Peyer's patch (tissue), 4 donors: ENCODE measurements at regions not wholly inside any gene's neighbourhood (a gene's known extent, or its start where the extent isn't known, plus 50 kb on each side); places are given as distances from the start of the nearest gene placed in this dataset.

Source experiments
- POLR2A ChIP-seq, 2 donors: fragments of 450-650 bp; IDR thresholded peaks; one replicate each; pipeline ENCODE4 v1.5.1; 2017; ENCODE audit warnings: antibody characterized with exemption in 2 of 2, mild to moderate bottlenecking in 2 of 2, moderate library complexity in 2 of 2
- TF ChIP-seq, protein P1 (sequence below), 6 experiments: fragments of 450-650 bp in 4 of 6; fragments of 200-600 bp in 2 of 6; sonication (generic) in 1 of 6; IDR thresholded peaks; one replicate each; pipeline ENCODE4 v1.5.1; 2017 to 2019; ENCODE audit warnings: antibody characterized with exemption in 6 of 6, mild to moderate bottlenecking in 3 of 6, moderate library complexity in 1 of 6

DNA sequence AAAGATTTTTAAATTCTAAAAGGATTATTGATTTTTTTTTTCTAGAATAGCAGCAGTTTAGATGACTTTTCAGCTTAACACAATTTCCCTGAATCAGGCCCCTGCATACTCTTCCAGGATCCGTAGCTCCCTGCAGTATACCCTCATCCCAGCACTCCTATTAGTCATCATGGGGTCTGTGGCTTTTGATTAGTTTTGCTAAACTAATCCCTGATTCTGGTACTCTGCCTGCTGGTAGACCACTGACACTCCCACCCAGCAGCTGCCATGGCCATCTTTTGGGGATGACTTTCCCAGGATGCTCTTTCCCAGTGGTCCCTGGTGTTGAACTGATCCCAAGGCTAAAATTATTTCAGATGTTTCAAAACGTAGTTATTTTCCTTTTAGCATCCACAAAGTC is 802.0 kb downstream of the RAPGEF2 start:
- TF ChIP-seq, protein P1, sequence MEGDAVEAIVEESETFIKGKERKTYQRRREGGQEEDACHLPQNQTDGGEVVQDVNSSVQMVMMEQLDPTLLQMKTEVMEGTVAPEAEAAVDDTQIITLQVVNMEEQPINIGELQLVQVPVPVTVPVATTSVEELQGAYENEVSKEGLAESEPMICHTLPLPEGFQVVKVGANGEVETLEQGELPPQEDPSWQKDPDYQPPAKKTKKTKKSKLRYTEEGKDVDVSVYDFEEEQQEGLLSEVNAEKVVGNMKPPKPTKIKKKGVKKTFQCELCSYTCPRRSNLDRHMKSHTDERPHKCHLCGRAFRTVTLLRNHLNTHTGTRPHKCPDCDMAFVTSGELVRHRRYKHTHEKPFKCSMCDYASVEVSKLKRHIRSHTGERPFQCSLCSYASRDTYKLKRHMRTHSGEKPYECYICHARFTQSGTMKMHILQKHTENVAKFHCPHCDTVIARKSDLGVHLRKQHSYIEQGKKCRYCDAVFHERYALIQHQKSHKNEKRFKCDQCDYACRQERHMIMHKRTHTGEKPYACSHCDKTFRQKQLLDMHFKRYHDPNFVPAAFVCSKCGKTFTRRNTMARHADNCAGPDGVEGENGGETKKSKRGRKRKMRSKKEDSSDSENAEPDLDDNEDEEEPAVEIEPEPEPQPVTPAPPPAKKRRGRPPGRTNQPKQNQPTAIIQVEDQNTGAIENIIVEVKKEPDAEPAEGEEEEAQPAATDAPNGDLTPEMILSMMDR (IDR thresholded peaks at IDR 0.05) = no peak
- TF ChIP-seq POLR2A (IDR thresholded peaks at IDR 0.05) = no peak
